Motor neuron (in vitro differentiated cells): ENCODE measurements at regions not wholly inside any gene's neighbourhood (a gene's known extent, or its start where the extent isn't known, plus 50 kb on each side); places are given as distances from the start of the nearest gene placed in this dataset.

Experiments used
- ATAC-seq, 8 experiments: fragments of 200-7000 bp; cut with Tn5 transposase; replicated peaks in 6 of 8; 2 replicates each; pipeline ENCODE4 v1.8.0; 2021; ENCODE audit warnings: mild to moderate bottlenecking in 8 of 8, moderate library complexity in 8 of 8
- H3K27ac ChIP-seq, 2 donors: fragments of 250-450 bp; sonication (Bioruptor Pico); 2 replicates each; pipeline ENCODE4 v1.9.0; 2021; ENCODE audit warnings: antibody characterized with exemption in 2 of 2, mild to moderate bottlenecking in 2 of 2, moderate library complexity in 1 of 2
- H3K4me1 ChIP-seq, 2 donors: fragments of 250-450 bp; sonication (Bioruptor Pico); replicated peaks in 1 of 2; 2 replicates each; pipeline ENCODE4 v1.6.1; 2021; ENCODE audit warnings: antibody characterized with exemption in 2 of 2, mild to moderate bottlenecking in 2 of 2, moderate library complexity in 1 of 2
- H3K4me3 ChIP-seq, 5 donors: fragments of 250-450 bp; sonication (Bioruptor Pico); 2 replicates each; pipeline ENCODE4 v1.9.0; 2021; ENCODE audit warnings: antibody characterized with exemption in 5 of 5, mild to moderate bottlenecking in 5 of 5, moderate library complexity in 4 of 5
- WGBS, 10 experiments: fragments of 450-650 bp; shearing (Covaris generic); methylation state at CpG; one replicate each; pipeline ENCODE4 v1.0.0; 2022; 5-methylcytosine and 5-hydroxymethylcytosine counted together
- in situ Hi-C, 9 experiments: fragments of 400-800 bp; cut with MboI; loops; one replicate each; pipeline ENCODE4 v1.15.0; 2021; ENCODE audit warnings: low sequenced_read_pairs in 9 of 9, low pct_unique_long_range_greater_than_20kb in 2 of 9; ENCODE audit not compliant: unreplicated experiment in 9 of 9

DNA sequence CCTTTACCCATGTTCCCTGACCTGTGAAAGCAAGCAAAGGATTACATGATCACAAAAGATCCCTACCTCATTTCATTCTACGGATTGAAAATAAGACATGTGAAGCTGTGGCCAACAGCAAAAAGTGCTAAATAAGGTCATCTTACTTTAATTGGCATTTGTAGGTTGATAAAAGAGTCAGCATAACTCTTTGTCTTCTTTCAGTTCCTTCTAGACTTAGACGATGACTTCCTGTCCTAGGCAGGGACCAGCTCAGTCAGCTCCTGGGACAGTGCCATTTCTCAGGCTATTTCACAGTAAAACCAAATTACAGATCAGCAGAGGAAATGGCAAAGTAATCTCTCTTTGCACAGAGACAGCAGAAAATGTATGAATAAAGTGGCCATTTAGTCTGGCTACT is 480.7 kb downstream of the RFPL4B start:
- in situ Hi-C loops: no loop called here
- WGBS, 10 experiments: 21 to 91% (median 73%) methylated on average over 1 to 2 of the region's 2 CpGs; no CpG with 5 or more reads in 2 of the 10 experiments
- no peaks in the 10 kb centered on the region for H3K4me1 ChIP-seq
- no peak overlapping the region for H3K4me3 ChIP-seq
- ATAC-seq: no peak
- H3K27ac ChIP-seq: no peak overlapping the region

DNA sequence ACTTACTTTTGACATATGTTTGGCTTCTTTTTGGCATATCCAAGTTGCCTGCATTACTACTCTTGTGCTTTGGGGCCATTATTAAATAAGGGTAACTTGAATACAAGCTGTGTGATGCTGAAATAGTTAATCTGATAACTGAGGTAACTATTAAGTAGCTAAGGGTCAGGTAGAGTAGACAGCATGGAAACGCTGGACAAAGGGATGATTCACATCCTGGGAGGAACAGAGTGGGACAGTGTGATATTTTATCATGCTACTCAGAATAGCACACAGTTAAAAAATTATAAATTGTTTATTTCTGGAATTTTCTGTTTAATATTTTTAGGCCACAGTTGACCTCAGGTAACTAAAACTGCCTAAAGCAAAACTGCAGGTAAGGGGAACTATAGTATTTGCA is 483.9 kb downstream of the RFPL4B start:
- no peak overlapping the region for H3K4me3 ChIP-seq
- in situ Hi-C loops: no loop called here
- WGBS, 10 experiments: 0 to 89% (median 56%) methylated on average over 1 of the region's 1 CpG; no CpG with 5 or more reads in 2 of the 10 experiments
- no peaks in the 10 kb centered on the region for H3K4me1 ChIP-seq
- H3K27ac ChIP-seq: no peak overlapping the region
- no peak for ATAC-seq

DNA sequence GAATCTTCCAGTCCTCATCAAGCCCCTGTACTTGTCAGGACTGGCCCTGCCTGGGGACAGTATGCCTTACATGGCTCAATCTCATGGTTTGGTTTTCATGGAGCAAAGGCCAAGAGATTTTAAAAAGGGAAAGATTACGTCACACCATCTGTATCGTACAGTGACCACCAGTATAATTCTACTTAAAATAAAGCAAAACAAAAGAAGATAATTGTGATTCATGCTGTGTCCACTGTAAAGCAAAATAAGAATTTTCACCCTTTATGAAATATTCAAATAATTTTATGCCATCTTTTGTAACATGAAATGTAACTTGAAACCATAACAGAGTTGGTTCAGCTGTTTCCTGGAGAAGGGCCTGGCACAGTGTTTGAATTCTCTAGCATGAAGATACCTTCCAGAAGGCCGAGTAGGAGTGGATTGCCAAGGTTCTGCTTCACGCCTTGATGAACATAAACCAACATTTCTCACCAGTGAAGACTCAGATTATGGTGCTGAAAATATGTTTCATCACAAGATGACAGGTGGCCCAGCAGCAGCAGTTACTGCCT is 486.5 kb downstream of the RFPL4B start:
- in situ Hi-C loops: no loop called here
- H3K4me3 ChIP-seq: no peak overlapping the region
- 54 to 100% (median 91%) methylated on average over 1 to 4 of the region's 4 CpGs for WGBS, 10 experiments
- no peak overlapping the region for H3K27ac ChIP-seq
- no peak for ATAC-seq
- H3K4me1 ChIP-seq: no peaks in the 10 kb centered on the region

DNA sequence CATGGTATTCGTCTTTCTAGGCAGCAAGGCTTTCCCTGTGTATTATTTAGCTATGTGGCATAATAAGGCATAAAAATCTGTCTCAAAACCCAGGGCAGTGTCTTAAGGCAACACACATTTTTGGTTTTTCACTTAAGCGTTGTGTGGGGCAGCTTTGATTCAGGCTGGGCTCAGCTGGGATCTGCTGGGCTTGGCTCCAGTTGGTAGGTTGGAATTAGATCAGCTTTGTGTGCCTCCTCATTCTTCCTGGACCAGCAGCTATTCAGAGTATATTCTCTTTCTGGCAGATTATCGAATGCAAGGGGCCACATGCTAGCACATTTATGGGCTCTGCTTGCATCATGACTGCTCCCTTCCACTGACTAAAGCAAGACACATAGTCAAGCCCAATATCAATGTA is 487.9 kb downstream of the RFPL4B start:
- H3K4me1 ChIP-seq: no peaks in the 10 kb centered on the region
- in situ Hi-C loops: no loop called here
- no peak for ATAC-seq
- H3K27ac ChIP-seq: no peak overlapping the region
- H3K4me3 ChIP-seq: no peak overlapping the region
- 71 to 100% (median 96%) methylated on average over 1 to 3 of the region's 3 CpGs; no CpG with 5 or more reads in 3 of the 10 experiments for WGBS, 10 experiments

DNA sequence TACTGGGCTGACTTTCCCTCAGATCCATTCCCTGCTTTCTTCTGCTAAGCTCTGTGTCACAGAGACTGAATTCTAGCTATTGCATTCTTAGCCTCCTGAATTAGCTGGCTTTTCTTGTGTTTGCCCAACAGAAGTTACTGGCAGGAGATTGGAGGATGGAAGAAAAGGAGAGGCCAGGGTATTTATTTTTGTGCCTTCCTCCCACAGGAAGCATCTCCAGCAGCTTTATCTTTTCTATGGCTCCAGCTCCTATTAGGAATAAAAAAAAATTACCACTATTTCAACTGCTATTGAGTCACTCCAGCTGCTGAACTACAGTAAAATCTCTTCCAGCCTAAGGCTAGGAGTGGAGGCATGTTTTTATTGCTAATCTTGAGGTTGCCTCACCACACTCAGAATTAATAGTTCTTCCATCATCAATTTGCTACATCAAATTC is 492.4 kb downstream of the RFPL4B start:
- Histone ChIP-seq H3K4me3 (no peak overlapping the region), H3K4me1 (no peaks in the 10 kb centered on the region), H3K27ac (no peak overlapping the region)
- in situ Hi-C loops: no loop called here
- ATAC-seq: peak in 3 of 8 experiments; percentile 36 to 90 (median 54)

DNA sequence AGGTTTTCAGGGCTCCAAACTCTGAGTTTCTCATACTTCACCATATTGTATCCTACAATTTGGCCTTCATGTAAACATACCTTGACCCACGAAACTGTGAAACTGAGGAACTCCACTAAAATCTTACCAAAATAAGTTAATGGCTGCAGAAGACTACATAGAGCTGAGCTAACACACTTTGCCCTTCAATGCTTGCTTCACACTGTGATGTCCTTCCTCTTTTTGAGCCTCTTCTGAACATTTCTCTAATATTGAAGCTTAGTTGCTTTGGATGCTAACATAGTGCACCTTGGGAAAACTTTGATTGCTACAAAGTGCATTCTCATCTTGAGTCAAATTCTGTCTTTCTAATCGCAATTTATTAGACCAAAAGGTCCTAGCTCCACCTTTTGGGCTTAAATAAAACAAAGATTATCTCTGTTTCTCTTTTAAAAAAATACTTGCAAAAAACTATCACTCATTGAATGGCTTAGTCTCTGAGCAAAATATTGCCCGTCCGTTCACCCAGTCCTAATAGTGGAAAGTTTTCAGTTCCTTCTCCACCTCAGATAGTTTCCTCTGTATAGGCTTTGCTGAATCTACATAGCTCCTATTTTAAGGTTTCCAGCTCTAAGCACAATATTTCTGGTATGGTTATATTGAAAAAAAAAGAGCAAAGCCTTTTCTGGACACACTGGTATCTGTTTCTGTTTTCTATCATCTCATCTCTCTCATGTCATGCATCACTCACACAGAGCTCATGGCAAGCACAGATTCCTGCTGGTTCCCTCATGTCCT is 494.6 kb downstream of the RFPL4B start:
- H3K27ac ChIP-seq: no peak overlapping the region
- in situ Hi-C loops: no loop called here
- no peak for ATAC-seq
- 79 to 100% (median 93%) methylated on average over 2 to 4 of the region's 4 CpGs; no CpG with 5 or more reads in 1 of the 10 experiments for WGBS, 10 experiments
- no peaks in the 10 kb centered on the region for H3K4me1 ChIP-seq
- H3K4me3 ChIP-seq: no peak overlapping the region

DNA sequence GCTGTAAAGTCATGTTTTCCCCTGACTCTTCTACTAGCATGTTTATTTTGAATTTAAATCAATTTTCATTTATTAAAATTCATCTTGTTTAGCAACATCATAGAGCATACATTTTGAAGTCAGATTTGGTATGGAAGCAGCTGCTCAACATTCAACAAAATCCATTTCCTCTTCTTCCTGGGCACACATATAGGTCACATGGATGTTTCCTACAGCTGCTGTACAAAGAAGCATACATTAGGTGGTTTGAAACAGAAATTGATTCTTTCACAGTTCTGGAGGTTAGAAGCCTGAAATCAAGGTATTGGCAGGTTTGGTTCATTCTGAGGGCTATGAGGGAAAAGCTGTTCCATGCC is 495.2 kb downstream of the RFPL4B start:
- no peak overlapping the region for H3K27ac ChIP-seq
- ATAC-seq: no peak
- H3K4me3 ChIP-seq: no peak overlapping the region
- in situ Hi-C loops: no loop called here
- no peaks in the 10 kb centered on the region for H3K4me1 ChIP-seq

DNA sequence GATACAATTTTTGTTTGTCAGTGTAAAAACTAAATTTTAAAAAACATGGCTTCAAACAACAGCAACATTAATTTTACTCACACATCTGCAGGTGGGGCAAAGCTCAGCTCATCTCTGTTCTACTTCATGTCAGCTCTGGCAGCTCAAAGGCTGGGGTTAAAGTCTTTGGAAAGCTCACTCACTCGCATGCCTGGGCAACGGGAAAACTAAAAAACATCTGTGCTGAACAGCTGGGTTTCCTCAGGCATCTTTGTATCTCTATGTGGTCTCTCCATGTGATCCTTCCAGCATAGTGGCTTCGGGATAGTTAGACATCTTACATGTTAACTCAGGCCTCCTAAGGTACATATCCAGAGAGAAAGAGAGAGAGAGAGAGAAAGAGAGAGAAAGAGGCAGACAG is 499.6 kb downstream of the RFPL4B start:
- no peak overlapping the region for H3K27ac ChIP-seq
- no peak overlapping the region for H3K4me3 ChIP-seq
- no peak for ATAC-seq
- 0 to 100% (median 47%) methylated on average over 1 to 3 of the region's 3 CpGs; no CpG with 5 or more reads in 2 of the 10 experiments for WGBS, 10 experiments
- in situ Hi-C loops: no loop called here
- no peaks in the 10 kb centered on the region for H3K4me1 ChIP-seq

DNA sequence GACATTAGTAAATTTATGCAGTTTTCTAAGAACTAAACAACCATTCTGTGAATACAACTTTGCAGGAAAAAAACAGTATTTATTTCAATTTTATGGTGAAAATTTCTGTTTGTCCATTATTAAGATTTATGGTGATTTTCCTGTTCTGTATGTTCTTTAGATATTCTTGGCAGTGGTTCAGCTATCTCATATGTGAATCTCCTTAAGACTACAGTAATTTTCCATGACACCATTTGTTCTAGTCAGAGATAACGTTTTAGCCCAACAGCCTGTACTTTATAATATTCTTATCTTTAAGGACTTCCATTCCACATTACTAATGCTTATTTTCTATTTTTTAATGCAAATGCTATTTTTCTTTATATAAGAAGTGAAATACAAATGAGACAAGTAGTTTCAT is 504.0 kb downstream of the RFPL4B start:
- Histone ChIP-seq H3K4me1 (no peaks in the 10 kb centered on the region), H3K4me3 (no peak overlapping the region), H3K27ac (no peak overlapping the region)
- in situ Hi-C loops: no loop called here
- ATAC-seq: no peak
- 0 to 100% (median 43%) methylated on average over 1 of the region's 1 CpG; no CpG with 5 or more reads in 2 of the 10 experiments for WGBS, 10 experiments

DNA sequence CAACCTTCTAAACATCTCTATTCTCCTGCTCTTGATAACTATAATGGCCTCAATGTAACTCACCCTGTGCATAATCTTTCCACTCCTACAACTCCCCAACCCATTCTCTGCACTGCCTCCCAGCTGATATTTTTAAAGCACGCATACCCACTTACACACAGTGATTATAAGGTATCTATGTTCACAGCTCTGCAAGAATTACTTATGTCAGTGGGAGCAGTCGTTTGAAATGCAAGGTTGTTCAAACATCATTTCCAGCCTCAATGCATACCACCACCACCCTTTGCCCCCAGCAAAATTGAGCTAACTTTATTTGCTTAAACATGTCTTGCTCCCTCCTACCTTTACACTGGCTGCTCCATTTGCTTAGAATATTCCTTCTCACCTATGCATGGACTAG is 506.0 kb downstream of the RFPL4B start:
- Histone ChIP-seq H3K4me3 (no peak overlapping the region), H3K27ac (no peak overlapping the region), H3K4me1 (no peaks in the 10 kb centered on the region)
- in situ Hi-C loops: no loop called here
- 14 to 100% (median 68%) methylated on average over 1 to 2 of the region's 2 CpGs; no CpG with 5 or more reads in 2 of the 10 experiments for WGBS, 10 experiments
- peak in 2 of 8 experiments; percentile 75 to 92 for ATAC-seq

DNA sequence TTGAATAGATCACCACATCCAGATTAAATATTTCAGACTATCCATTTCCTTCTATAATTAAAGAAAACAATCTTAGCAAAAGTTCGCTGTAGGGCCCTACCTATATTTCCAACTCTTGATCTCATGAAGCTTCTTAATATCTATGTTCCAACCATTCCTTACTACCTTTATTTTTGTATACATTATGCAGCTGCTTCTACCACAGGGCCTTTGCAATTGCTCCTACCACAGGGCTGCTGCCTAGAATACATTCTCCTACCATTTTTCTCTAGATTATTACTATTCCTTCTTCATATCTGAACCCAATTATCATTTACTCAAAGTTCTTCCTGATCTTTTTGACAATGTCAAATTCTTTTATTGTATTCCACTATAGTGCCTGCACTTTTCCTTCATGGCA is 516.6 kb downstream of the RFPL4B start:
- H3K4me3 ChIP-seq: no peak overlapping the region
- WGBS, 10 experiments: 0 to 100% (median 67%) methylated on average over 1 of the region's 1 CpG; no CpG with 5 or more reads in 1 of the 10 experiments
- H3K4me1 ChIP-seq: no peaks in the 10 kb centered on the region
- no peak for ATAC-seq
- H3K27ac ChIP-seq: no peak overlapping the region
- in situ Hi-C loops: no loop called here

DNA sequence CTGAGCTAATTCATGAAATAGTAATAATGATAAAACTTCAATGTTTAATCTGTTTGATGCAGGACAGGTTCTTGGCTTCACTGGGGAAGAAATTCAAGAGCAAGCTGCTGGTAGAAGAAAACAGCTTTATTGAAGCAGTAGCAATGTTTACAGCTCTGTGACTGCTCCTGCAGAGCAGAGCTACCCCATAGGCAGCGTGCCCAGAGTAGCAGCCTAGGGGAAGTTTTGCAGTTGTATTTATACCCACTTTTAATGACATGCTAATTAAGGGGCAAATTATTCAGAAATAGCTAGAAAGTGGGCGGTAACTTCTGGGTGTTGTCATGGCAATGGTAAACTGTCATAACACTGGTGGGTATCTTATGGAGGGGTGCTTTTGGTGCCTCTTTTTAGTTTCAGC is 518.0 kb downstream of the RFPL4B start:
- peak in 1 of 8 experiments; percentile 71 for ATAC-seq

DNA sequence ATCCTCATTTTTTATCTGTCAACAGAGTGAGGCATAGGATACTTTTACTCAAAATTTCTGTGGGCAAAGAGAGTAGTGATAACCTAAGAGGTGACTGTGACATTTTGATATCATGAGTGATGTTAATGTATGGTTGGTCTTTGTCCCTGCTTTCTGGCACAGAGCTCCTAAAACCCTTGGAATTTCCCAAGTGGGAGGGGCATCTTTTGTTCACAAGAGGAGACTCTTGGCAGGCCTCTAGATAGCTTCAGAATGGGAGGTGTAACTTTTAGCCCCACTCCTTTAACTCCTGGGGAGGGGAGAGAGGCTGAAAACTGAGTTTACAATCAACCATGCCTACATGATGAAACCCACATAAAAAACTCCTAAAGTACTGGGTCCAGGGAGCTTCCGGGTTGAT is 527.8 kb downstream of the RFPL4B start:
- Histone ChIP-seq H3K27ac (no peak overlapping the region), H3K4me3 (no peak overlapping the region), H3K4me1 (no peaks in the 10 kb centered on the region)
- in situ Hi-C loops: no loop called here
- 86 to 100% (median 100%) methylated on average over 1 of the region's 1 CpG; no CpG with 5 or more reads in 6 of the 10 experiments for WGBS, 10 experiments
- ATAC-seq: no peak

More for the DNA sequence above, 518.0 kb downstream of the RFPL4B start:
- in situ Hi-C loops: no loop called here
- 67 to 91% (median 80%) methylated on average over 1 to 2 of the region's 2 CpGs; no CpG with 5 or more reads in 5 of the 10 experiments for whole genome bisulfite sequencing, 10 experiments
- Histone ChIP-seq H3K4me3 (no peak overlapping the region), H3K4me1 (no peaks in the 10 kb centered on the region), H3K27ac (no peak overlapping the region)
